ENCODE measurements at regions not wholly inside any gene's neighbourhood (a gene's known extent, or its start where the extent isn't known, plus 50 kb on each side); places are given as distances from the start of the nearest gene placed in this dataset.

- DNase-seq = no peak
- H3K36me3 ChIP-seq = no peaks in the 10 kb centered on the region
- no peaks in the 10 kb centered on the region for H3K27me3 ChIP-seq
- H3K9me3 ChIP-seq = no peaks in the 10 kb centered on the region
- H3K27ac ChIP-seq = no peak overlapping the region
- H3K4me3 ChIP-seq = no peak overlapping the region
- no peak for TF ChIP-seq POLR2AphosphoS5 (IDR thresholded peaks at IDR 0.05)
- no peak for TF ChIP-seq POLR2A (IDR thresholded peaks at IDR 0.05)
- TF ChIP-seq, protein P1, sequence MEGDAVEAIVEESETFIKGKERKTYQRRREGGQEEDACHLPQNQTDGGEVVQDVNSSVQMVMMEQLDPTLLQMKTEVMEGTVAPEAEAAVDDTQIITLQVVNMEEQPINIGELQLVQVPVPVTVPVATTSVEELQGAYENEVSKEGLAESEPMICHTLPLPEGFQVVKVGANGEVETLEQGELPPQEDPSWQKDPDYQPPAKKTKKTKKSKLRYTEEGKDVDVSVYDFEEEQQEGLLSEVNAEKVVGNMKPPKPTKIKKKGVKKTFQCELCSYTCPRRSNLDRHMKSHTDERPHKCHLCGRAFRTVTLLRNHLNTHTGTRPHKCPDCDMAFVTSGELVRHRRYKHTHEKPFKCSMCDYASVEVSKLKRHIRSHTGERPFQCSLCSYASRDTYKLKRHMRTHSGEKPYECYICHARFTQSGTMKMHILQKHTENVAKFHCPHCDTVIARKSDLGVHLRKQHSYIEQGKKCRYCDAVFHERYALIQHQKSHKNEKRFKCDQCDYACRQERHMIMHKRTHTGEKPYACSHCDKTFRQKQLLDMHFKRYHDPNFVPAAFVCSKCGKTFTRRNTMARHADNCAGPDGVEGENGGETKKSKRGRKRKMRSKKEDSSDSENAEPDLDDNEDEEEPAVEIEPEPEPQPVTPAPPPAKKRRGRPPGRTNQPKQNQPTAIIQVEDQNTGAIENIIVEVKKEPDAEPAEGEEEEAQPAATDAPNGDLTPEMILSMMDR (IDR thresholded peaks at IDR 0.05) = no peak
- no peak for TF ChIP-seq EP300 (IDR thresholded peaks at IDR 0.05; ENCODE audit: low read depth)
- intact Hi-C loops (cut with DNase I; ENCODE audit: low total_unique reads) (no loop called here), in situ Hi-C loops (cut with MboI; ENCODE audit: low pct_ligation_motif_present in 1 of 4, low pct_unique_long_range_greater_than_20kb in 1 of 4, low sequenced_read_pairs in 3 of 4) (no loop called here)
- H3K4me1 ChIP-seq = no peaks in the 10 kb centered on the region
These were observed 112.8 kb upstream of the H2AZ1 start for GRCh38 chr4:100062921-100063320.

- intact Hi-C loops (cut with DNase I; ENCODE audit: low total_unique reads) = no loop called here
- WGBS, 2 donors (ENCODE audit: low coverage in 1 of 2) = 28 to 41% methylated on average over 2 of the region's 2 CpGs
These were observed 111.8 kb upstream of the H2AZ1 start for GRCh38 chr4:100061835-100062234.

DNA sequence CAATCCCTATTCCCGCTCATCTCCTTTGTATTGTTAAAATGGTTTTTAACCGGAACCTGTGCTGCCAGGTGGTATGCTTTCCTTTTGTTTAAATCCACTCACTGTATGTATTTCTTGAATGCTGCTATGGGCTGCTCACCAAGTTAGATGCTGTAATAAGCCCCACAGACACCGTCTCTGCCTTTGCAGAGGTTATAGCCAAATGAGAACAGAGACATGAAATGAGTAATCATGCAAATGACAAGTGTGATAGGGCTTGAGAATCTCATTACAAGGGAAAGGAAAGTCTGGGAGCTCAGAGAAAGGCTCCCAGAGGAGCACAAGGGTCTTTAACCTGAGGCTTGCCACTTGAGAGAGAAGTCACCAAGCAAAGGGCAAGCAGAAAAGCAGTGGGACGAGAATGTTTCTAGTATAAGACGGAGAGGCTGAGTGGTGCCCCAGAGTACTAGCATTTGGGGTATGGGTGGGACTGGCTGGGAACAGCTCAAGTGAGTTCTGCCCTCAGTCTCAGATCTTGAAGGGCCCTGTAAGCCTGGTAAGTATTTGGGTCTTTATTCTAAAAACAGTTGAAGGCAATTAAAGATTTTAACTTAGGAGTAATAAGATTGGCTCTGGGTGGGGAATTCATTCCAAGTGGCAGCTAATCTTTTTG, 110.8 kb upstream of the H2AZ1 start:
- intact Hi-C loops (cut with DNase I; ENCODE audit: low total_unique reads) = no loop called here

More at GRCh38 chr4:100061835-100062234, 111.8 kb upstream of the H2AZ1 start:
- TF ChIP-seq EP300 (IDR thresholded peaks at IDR 0.05; ENCODE audit: low read depth) = no peak
- TF ChIP-seq POLR2A (IDR thresholded peaks at IDR 0.05) = no peak
- TF ChIP-seq, protein P1 (IDR thresholded peaks at IDR 0.05) = no peak
- no peak for TF ChIP-seq POLR2AphosphoS5 (IDR thresholded peaks at IDR 0.05)
- Histone ChIP-seq H3K4me3 (no peak overlapping the region), H3K36me3 (no peaks in the 10 kb centered on the region), H3K27ac (no peak overlapping the region), H3K4me1 (no peaks in the 10 kb centered on the region), H3K9me3 (no peaks in the 10 kb centered on the region), H3K27me3 (no peaks in the 10 kb centered on the region)
- DNase-seq = no peak
- in situ Hi-C loops (cut with MboI; ENCODE audit: low pct_ligation_motif_present in 1 of 4, low pct_unique_long_range_greater_than_20kb in 1 of 4, low sequenced_read_pairs in 3 of 4) = no loop called here

GRCh38 chr4:100059467-100059866, 109.4 kb upstream of the H2AZ1 start:
- TF ChIP-seq POLR2AphosphoS5 (IDR thresholded peaks at IDR 0.05) (no peak), POLR2A (IDR thresholded peaks at IDR 0.05) (no peak), EP300 (IDR thresholded peaks at IDR 0.05; ENCODE audit: low read depth) (no peak)
- TF ChIP-seq, protein P1 (IDR thresholded peaks at IDR 0.05) = no peak
- intact Hi-C loops (cut with DNase I; ENCODE audit: low total_unique reads) (no loop called here), in situ Hi-C loops (cut with MboI; ENCODE audit: low pct_ligation_motif_present in 1 of 4, low pct_unique_long_range_greater_than_20kb in 1 of 4, low sequenced_read_pairs in 3 of 4) (no loop called here)
- no peak for DNase-seq
- Histone ChIP-seq H3K27ac (no peak overlapping the region), H3K4me1 (no peaks in the 10 kb centered on the region), H3K36me3 (no peaks in the 10 kb centered on the region), H3K9me3 (no peaks in the 10 kb centered on the region), H3K27me3 (no peaks in the 10 kb centered on the region), H3K4me3 (no peak overlapping the region)
- WGBS, 2 donors (ENCODE audit: low coverage in 1 of 2) = 83 to 85% methylated on average over 6 to 8 of the region's 8 CpGs

More for the DNA sequence above, 110.8 kb upstream of the H2AZ1 start:
- in situ Hi-C loops (cut with MboI; ENCODE audit: low pct_ligation_motif_present in 1 of 4, low pct_unique_long_range_greater_than_20kb in 1 of 4, low sequenced_read_pairs in 3 of 4) = no loop called here
- H3K36me3 ChIP-seq = no peaks in the 10 kb centered on the region
- H3K27me3 ChIP-seq = no peaks in the 10 kb centered on the region
- no peaks in the 10 kb centered on the region for H3K4me1 ChIP-seq
- no peaks in the 10 kb centered on the region for H3K9me3 ChIP-seq
- DNase-seq = no peak
- H3K4me3 ChIP-seq = no peak overlapping the region
- no peak overlapping the region for H3K27ac ChIP-seq
- TF ChIP-seq POLR2AphosphoS5 (IDR thresholded peaks at IDR 0.05) (no peak), POLR2A (IDR thresholded peaks at IDR 0.05) (no peak), EP300 (IDR thresholded peaks at IDR 0.05; ENCODE audit: low read depth) (no peak)
- TF ChIP-seq, protein P1 (IDR thresholded peaks at IDR 0.05) = no peak
- 78 to 79% methylated on average over 5 of the region's 5 CpGs for WGBS, 2 donors (ENCODE audit: low coverage in 1 of 2)
